SU-DHL-6 (cell line): ENCODE measurements at regions not wholly inside any gene's neighbourhood (a gene's known extent, or its start where the extent isn't known, plus 50 kb on each side); places are given as distances from the start of the nearest gene placed in this dataset.

Experiments used
- H2AFZ ChIP-seq: fragments of 200-600 bp; sonication (generic); 2 replicates; pipeline ENCODE4 v1.6.1; 2014; ENCODE audit warnings: low read depth, mild to moderate bottlenecking, moderate library complexity, mixed read lengths, antibody characterized with exemption, low read length; ENCODE audit not compliant: severe bottlenecking
- H3F3A ChIP-seq: fragments of 200-600 bp; shearing (Covaris generic); 2 replicates; pipeline ENCODE4 v1.6.0; 2016; ENCODE audit warnings: antibody characterized with exemption, mild to moderate bottlenecking; ENCODE audit not compliant: insufficient read depth
- H3K27ac ChIP-seq: fragments of 200-600 bp; sonication (generic); 2 replicates; pipeline ENCODE4 v1.5.1; 2016; ENCODE audit warnings: low read depth, mild to moderate bottlenecking, low read length, moderate library complexity, mixed read lengths
- H3K27me3 ChIP-seq: fragments of 200-600 bp; sonication (generic), shearing (Covaris generic); 2 replicates; pipeline ENCODE4 v1.6.0; 2014; ENCODE audit warnings: mild to moderate bottlenecking, low read length
- H3K36me3 ChIP-seq: fragments of 200-600 bp; sonication (generic); 2 replicates; pipeline ENCODE4 v1.6.1; 2014; ENCODE audit warnings: mild to moderate bottlenecking, low read length, mixed read lengths
- H3K4me2 ChIP-seq: fragments of 300-600, 200-600 bp; shearing (Covaris generic), sonication (generic); 2 replicates; pipeline ENCODE4 v1.6.0; 2014; ENCODE audit warnings: low read length, low read depth, mild to moderate bottlenecking; ENCODE audit not compliant: poor library complexity, severe bottlenecking
- H3K4me3 ChIP-seq: fragments of 200-600 bp; sonication (generic); 2 replicates; pipeline ENCODE4 v1.5.1; 2014; ENCODE audit warnings: antibody characterized with exemption, low read length, mild to moderate bottlenecking, mixed read lengths; ENCODE audit not compliant: insufficient read depth, poor library complexity, severe bottlenecking
- H3K79me2 ChIP-seq: fragments of 200-600 bp; sonication (generic); 2 replicates; pipeline ENCODE4 v1.6.1; 2014; ENCODE audit warnings: mild to moderate bottlenecking, low read length, moderate library complexity; ENCODE audit not compliant: insufficient read depth
- H3K9ac ChIP-seq: fragments of 200-600 bp; sonication (generic); 2 replicates; pipeline ENCODE4 v1.7.0; 2014; ENCODE audit warnings: mild to moderate bottlenecking, low read length
- H3K9me2 ChIP-seq: fragments of 200-600 bp; sonication (generic); replicated peaks from 2 replicates; pipeline ENCODE4 v1.6.1; 2014; ENCODE audit warnings: low read length; ENCODE audit not compliant: insufficient read depth
- H3K9me3 ChIP-seq: fragments of 200-600 bp; sonication (generic); 2 replicates; pipeline ENCODE4 v1.6.1; 2014; ENCODE audit warnings: low read length, mixed read lengths; ENCODE audit not compliant: insufficient read depth
- H4K20me1 ChIP-seq: fragments of 200-600 bp; sonication (generic); 2 replicates; pipeline ENCODE4 v1.6.1; 2014; ENCODE audit warnings: low read depth, mild to moderate bottlenecking, antibody characterized with exemption, low read length, moderate library complexity, mixed read lengths
- CTCF ChIP-seq: fragments of 200-600 bp; sonication (generic); IDR thresholded peaks from one replicate; pipeline ENCODE4 v1.5.1; 2017; ENCODE audit warnings: antibody characterized with exemption, mild to moderate bottlenecking, low read length, moderate library complexity; ENCODE audit not compliant: insufficient read depth, poor library complexity, severe bottlenecking
- EZH2phosphoT487 ChIP-seq: fragments of 200-600 bp; sonication (generic), shearing (Covaris generic); conservative IDR thresholded peaks from 2 replicates; pipeline ENCODE4 v1.6.1; 2018; ENCODE audit warnings: mild to moderate bottlenecking, antibody characterized with exemption, low read length, moderate library complexity, mixed read lengths

GRCh38 chr11:92071660-92072059 lies 153.0 kb upstream of the FAT3 start:
- Histone ChIP-seq H2AFZ (no peak overlapping the region), H3K27me3 (no peaks in the 10 kb centered on the region), H3K4me2 (no peak overlapping the region), H3K79me2 (no peaks in the 10 kb centered on the region), H4K20me1 (no peaks in the 10 kb centered on the region), H3K27ac (no peak overlapping the region), H3K36me3 (no peaks in the 10 kb centered on the region; the same call in 1 of the 2 replicates), H3K9ac (no peak overlapping the region), H3K9me2 (no peaks in the 10 kb centered on the region; the same call in 1 of the 2 replicates), H3K9me3 (no peaks in the 10 kb centered on the region), H3K4me3 (no peak overlapping the region), H3F3A (no peaks in the 10 kb centered on the region)
- no peak for TF ChIP-seq CTCF
- TF ChIP-seq EZH2phosphoT487, result no peak

DNA sequence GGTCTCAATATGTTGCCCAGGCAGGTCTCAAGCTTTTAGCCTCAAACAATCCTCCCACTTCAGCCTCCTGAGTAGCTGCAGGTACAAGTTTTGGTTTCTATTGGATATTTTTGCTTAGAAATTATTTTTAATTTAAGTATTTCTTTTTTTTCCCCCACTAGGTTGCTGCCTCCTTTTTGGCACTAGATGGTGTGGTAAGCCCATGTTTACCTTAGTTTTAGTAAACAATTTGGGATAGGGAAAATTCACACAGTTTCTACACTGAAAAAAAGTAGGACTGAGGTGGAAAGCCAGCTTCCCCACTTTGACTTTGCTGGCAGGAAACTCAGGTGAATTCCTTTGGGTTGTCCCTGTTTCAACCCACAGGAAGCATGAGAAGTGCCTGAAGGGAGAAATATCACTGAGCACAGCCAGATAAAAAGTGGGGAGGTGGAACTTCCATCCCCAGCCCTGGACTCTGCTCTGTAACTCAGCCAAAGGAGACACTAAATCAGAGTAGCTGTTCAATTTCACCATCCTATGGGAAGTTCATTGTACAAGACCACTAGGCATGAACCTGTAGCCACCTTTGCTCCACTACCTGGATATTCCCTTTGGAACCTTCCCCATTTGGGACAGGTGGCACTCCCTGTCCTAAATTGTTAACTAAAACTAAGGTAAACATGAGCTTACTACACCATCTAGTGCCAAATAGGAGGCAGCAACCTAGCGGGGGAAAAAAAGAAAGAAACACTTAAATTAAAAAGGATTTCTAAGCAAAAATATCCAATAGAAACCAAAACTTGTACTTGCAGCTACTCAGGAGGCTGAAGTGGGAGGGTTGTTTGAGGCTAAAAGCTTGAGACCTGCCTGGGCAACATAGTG lies 154.4 kb upstream of the FAT3 start:
- Histone ChIP-seq H3K9ac (no peak overlapping the region), H3K9me2 (no peaks in the 10 kb centered on the region; the same call in 1 of the 2 replicates), H3K4me3 (no peak overlapping the region), H3K4me2 (no peak overlapping the region), H4K20me1 (no peaks in the 10 kb centered on the region), H3K79me2 (no peaks in the 10 kb centered on the region), H2AFZ (no peak overlapping the region), H3K27ac (no peak overlapping the region), H3K27me3 (no peaks in the 10 kb centered on the region), H3F3A (no peaks in the 10 kb centered on the region), H3K9me3 (no peaks in the 10 kb centered on the region), H3K36me3 (no peaks in the 10 kb centered on the region; the same call in 1 of the 2 replicates)
- TF ChIP-seq EZH2phosphoT487 (no peak), CTCF (no peak)

GRCh38 chr11:92067016-92067415 lies 157.6 kb upstream of the FAT3 start:
- Histone ChIP-seq H3K27me3 (no peaks in the 10 kb centered on the region), H3K79me2 (no peaks in the 10 kb centered on the region), H3K9me2 (no peaks in the 10 kb centered on the region; the same call in 1 of the 2 replicates), H3F3A (no peaks in the 10 kb centered on the region), H3K9me3 (no peaks in the 10 kb centered on the region), H3K27ac (no peak overlapping the region), H3K4me3 (no peak overlapping the region), H2AFZ (no peak overlapping the region), H3K4me2 (no peak overlapping the region), H4K20me1 (no peaks in the 10 kb centered on the region), H3K9ac (no peak overlapping the region), H3K36me3 (no peaks in the 10 kb centered on the region; the same call in 1 of the 2 replicates)
- TF ChIP-seq CTCF, result no peak
